ENCODE measurements at regions not wholly inside any gene's neighbourhood (a gene's known extent, or its start where the extent isn't known, plus 50 kb on each side); places are given as distances from the start of the nearest gene placed in this dataset.

- DNase-seq (no peak), ATAC-seq (no peak)
- H3K36me3 ChIP-seq, result no peaks in the 10 kb centered on the region
- intact Hi-C loops (cut with DNase I), result no loop called here
- no peak overlapping the region for H3K27ac ChIP-seq
- no peaks in the 10 kb centered on the region for H3K27me3 ChIP-seq
- H3K9me3 ChIP-seq, result no peaks in the 10 kb centered on the region
- TF ChIP-seq CTCF (IDR thresholded peaks at IDR 0.05), result no peak
- H3K4me3 ChIP-seq, result no peak overlapping the region
- H3K4me1 ChIP-seq, result no peaks in the 10 kb centered on the region
These were observed 309.8 kb downstream of the CDC5L start for GRCh38 chr6:44697327-44697726.

GRCh38 chr6:44698602-44699001 lies 311.1 kb downstream of the CDC5L start:
- no peak for TF ChIP-seq CTCF (IDR thresholded peaks at IDR 0.05)
- ATAC-seq, result no peak
- DNase-seq, result no peak
- intact Hi-C loops (cut with DNase I), result no loop called here
- no peaks in the 10 kb centered on the region for H3K4me1 ChIP-seq
- H3K27ac ChIP-seq, result no peak overlapping the region
- no peaks in the 10 kb centered on the region for H3K36me3 ChIP-seq
- no peaks in the 10 kb centered on the region for H3K27me3 ChIP-seq
- no peak overlapping the region for H3K4me3 ChIP-seq
- H3K9me3 ChIP-seq, result no peaks in the 10 kb centered on the region

GRCh38 chr6:44699082-44699481 lies 311.6 kb downstream of the CDC5L start:
- Histone ChIP-seq H3K27ac (no peak overlapping the region), H3K4me1 (no peaks in the 10 kb centered on the region), H3K36me3 (no peaks in the 10 kb centered on the region), H3K4me3 (no peak overlapping the region), H3K27me3 (no peaks in the 10 kb centered on the region), H3K9me3 (no peaks in the 10 kb centered on the region)
- intact Hi-C loops (cut with DNase I), result no loop called here
- DNase-seq, result no peak
- ATAC-seq, result no peak
- TF ChIP-seq CTCF (IDR thresholded peaks at IDR 0.05), result no peak

- Histone ChIP-seq H3K36me3 (no peaks in the 10 kb centered on the region), H3K4me1 (no peaks in the 10 kb centered on the region), H3K9me3 (no peaks in the 10 kb centered on the region), H3K27ac (no peak overlapping the region), H3K27me3 (no peaks in the 10 kb centered on the region), H3K4me3 (no peak overlapping the region)
- intact Hi-C loops (cut with DNase I), result no loop called here
- TF ChIP-seq CTCF (IDR thresholded peaks at IDR 0.05), result no peak
- DNase-seq (no peak), ATAC-seq (no peak)
These were observed 312.3 kb downstream of the CDC5L start for GRCh38 chr6:44699851-44700250.

GRCh38 chr6:44700422-44700821 lies 312.9 kb downstream of the CDC5L start:
- H3K27ac ChIP-seq, result no peak overlapping the region
- no peak for TF ChIP-seq CTCF (IDR thresholded peaks at IDR 0.05)
- H3K4me1 ChIP-seq, result no peaks in the 10 kb centered on the region
- H3K9me3 ChIP-seq, result no peaks in the 10 kb centered on the region
- H3K27me3 ChIP-seq, result no peaks in the 10 kb centered on the region
- intact Hi-C loops (cut with DNase I), result no loop called here
- DNase-seq, result no peak
- no peak overlapping the region for H3K4me3 ChIP-seq
- no peak for ATAC-seq
- H3K36me3 ChIP-seq, result no peaks in the 10 kb centered on the region

- Histone ChIP-seq H3K36me3 (no peaks in the 10 kb centered on the region), H3K4me3 (no peak overlapping the region), H3K4me1 (no peaks in the 10 kb centered on the region), H3K27me3 (no peaks in the 10 kb centered on the region), H3K27ac (no peak overlapping the region), H3K9me3 (no peaks in the 10 kb centered on the region)
- ATAC-seq, result no peak
- intact Hi-C loops (cut with DNase I), result no loop called here
- DNase-seq, result no peak
- TF ChIP-seq CTCF (IDR thresholded peaks at IDR 0.05), result no peak
These were observed 313.6 kb downstream of the CDC5L start for GRCh38 chr6:44701038-44701636.

All from upper lobe of right lung (tissue), 1 donor.